SK-N-SH (cell line): ENCODE measurements at regions not wholly inside any gene's neighbourhood (a gene's known extent, or its start where the extent isn't known, plus 50 kb on each side); places are given as distances from the start of the nearest gene placed in this dataset.

ENCODE experiments used
- CHD2 ChIP-seq: fragments of 150-350 bp; IDR thresholded peaks from 2 replicates; pipeline ENCODE4 v1.6.1; 2018; ENCODE audit warnings: low read length; ENCODE audit not compliant: partially characterized antibody
- EP300 ChIP-seq, 2 experiments: IDR thresholded peaks; 2 replicates each; pipeline versions ENCODE4 v1.4.0 to v1.6.1; 2012; ENCODE audit warnings: borderline replicate concordance in 1 of 2, low read depth in 1 of 2, low read length in 1 of 2
- EZH2phosphoT487 ChIP-seq: fragments of 200-600 bp; sonication (generic); IDR thresholded peaks from 2 replicates; pipeline ENCODE4 v1.6.1; 2017; ENCODE audit warnings: low read depth, mixed run types, mild to moderate bottlenecking, antibody characterized with exemption, moderate library complexity, borderline replicate concordance
- GABPA ChIP-seq: IDR thresholded peaks from 2 replicates; pipeline ENCODE4 v1.4.0; 2012; ENCODE audit warnings: low read depth, mild to moderate bottlenecking
- GATA2 ChIP-seq: sonication (generic); formaldehyde crosslinking; IDR thresholded peaks from 2 replicates; pipeline ENCODE4 v1.5.0; 2020; ENCODE audit warnings: mild to moderate bottlenecking, missing genetic modification reagents
- JUND ChIP-seq: IDR thresholded peaks from 2 replicates; pipeline ENCODE4 v1.4.0; 2012
- MXI1 ChIP-seq: IDR thresholded peaks from 2 replicates; pipeline ENCODE4 v1.6.1; 2012; ENCODE audit warnings: mild to moderate bottlenecking, low read depth, low read length, improper control_type of control experiment
- NFIC ChIP-seq: IDR thresholded peaks from 2 replicates; pipeline ENCODE4 v1.4.0; 2012; ENCODE audit warnings: borderline replicate concordance
- POLR2AphosphoS5 ChIP-seq: IDR thresholded peaks from 2 replicates; pipeline ENCODE4 v1.6.1; 2012; ENCODE audit warnings: low read depth, low read length
- RAD21 ChIP-seq: IDR thresholded peaks from 2 replicates; pipeline ENCODE4 v1.6.1; 2012; ENCODE audit warnings: mild to moderate bottlenecking, low read length
- SIN3A ChIP-seq: IDR thresholded peaks from 2 replicates; pipeline ENCODE4 v1.6.1; 2012; ENCODE audit warnings: low read depth, mild to moderate bottlenecking, low read length, moderate library complexity, borderline replicate concordance
- TAF1 ChIP-seq: IDR thresholded peaks from 2 replicates; pipeline ENCODE4 v1.6.1; 2012; ENCODE audit warnings: low read depth, mild to moderate bottlenecking, low read length, moderate library complexity, borderline replicate concordance
- TF ChIP-seq, protein P1 (sequence below): IDR thresholded peaks from 2 replicates; pipeline ENCODE4 v1.4.0; 2012; ENCODE audit warnings: low read depth, borderline replicate concordance
- TF ChIP-seq, protein P2 (sequence below): fragments of 200-600 bp; sonication (generic); IDR thresholded peaks from 2 replicates; pipeline ENCODE4 v1.6.1; 2017; ENCODE audit warnings: antibody characterized with exemption, mild to moderate bottlenecking, moderate library complexity

DNA sequence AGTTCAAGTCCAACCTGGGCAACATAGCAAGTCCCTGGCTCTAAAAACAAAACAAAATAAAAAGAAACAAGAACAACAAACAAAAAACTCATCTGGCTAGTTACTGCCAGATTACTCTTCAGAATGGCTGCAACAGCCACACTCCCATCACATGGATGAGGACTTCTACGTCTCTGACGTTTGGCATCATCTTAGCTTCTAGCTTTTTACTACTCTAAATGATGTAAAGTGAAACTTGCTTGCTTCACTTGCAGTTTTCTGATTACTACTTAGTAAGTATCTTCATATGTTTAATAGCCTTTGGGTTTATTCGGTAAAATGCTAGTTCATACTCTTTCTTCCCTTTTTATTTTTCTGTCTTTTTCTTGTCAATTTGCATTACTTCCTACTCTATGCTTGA, 161.1 kb upstream of the CARMIL1 start:
- TF ChIP-seq TAF1 (no peak), NFIC (no peak), POLR2AphosphoS5 (no peak), EP300 (IDR thresholded peaks at IDR 0.05; ENCODE audit: borderline replicate concordance in 1 of 2, low read depth in 1 of 2, low read length in 1 of 2) (no peak), RAD21 (no peak), MXI1 (no peak), GATA2 (CRISPR knock-in tag) (no peak), JUND (no peak), CHD2 (no peak), EZH2phosphoT487 (no peak), SIN3A (no peak), GABPA (no peak)
- TF ChIP-seq, protein P1, sequence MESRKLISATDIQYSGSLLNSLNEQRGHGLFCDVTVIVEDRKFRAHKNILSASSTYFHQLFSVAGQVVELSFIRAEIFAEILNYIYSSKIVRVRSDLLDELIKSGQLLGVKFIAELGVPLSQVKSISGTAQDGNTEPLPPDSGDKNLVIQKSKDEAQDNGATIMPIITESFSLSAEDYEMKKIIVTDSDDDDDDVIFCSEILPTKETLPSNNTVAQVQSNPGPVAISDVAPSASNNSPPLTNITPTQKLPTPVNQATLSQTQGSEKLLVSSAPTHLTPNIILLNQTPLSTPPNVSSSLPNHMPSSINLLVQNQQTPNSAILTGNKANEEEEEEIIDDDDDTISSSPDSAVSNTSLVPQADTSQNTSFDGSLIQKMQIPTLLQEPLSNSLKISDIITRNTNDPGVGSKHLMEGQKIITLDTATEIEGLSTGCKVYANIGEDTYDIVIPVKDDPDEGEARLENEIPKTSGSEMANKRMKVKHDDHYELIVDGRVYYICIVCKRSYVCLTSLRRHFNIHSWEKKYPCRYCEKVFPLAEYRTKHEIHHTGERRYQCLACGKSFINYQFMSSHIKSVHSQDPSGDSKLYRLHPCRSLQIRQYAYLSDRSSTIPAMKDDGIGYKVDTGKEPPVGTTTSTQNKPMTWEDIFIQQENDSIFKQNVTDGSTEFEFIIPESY = no peak
- TF ChIP-seq, protein P2, sequence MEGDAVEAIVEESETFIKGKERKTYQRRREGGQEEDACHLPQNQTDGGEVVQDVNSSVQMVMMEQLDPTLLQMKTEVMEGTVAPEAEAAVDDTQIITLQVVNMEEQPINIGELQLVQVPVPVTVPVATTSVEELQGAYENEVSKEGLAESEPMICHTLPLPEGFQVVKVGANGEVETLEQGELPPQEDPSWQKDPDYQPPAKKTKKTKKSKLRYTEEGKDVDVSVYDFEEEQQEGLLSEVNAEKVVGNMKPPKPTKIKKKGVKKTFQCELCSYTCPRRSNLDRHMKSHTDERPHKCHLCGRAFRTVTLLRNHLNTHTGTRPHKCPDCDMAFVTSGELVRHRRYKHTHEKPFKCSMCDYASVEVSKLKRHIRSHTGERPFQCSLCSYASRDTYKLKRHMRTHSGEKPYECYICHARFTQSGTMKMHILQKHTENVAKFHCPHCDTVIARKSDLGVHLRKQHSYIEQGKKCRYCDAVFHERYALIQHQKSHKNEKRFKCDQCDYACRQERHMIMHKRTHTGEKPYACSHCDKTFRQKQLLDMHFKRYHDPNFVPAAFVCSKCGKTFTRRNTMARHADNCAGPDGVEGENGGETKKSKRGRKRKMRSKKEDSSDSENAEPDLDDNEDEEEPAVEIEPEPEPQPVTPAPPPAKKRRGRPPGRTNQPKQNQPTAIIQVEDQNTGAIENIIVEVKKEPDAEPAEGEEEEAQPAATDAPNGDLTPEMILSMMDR = no peak
